ENCODE measurements at regions not wholly inside any gene's neighbourhood (a gene's known extent, or its start where the extent isn't known, plus 50 kb on each side); places are given as distances from the start of the nearest gene placed in this dataset.

- H3K4me3 ChIP-seq, result no peak overlapping the region
- TF ChIP-seq POLR2A (IDR thresholded peaks at IDR 0.05), result no peak
- TF ChIP-seq, protein P1, sequence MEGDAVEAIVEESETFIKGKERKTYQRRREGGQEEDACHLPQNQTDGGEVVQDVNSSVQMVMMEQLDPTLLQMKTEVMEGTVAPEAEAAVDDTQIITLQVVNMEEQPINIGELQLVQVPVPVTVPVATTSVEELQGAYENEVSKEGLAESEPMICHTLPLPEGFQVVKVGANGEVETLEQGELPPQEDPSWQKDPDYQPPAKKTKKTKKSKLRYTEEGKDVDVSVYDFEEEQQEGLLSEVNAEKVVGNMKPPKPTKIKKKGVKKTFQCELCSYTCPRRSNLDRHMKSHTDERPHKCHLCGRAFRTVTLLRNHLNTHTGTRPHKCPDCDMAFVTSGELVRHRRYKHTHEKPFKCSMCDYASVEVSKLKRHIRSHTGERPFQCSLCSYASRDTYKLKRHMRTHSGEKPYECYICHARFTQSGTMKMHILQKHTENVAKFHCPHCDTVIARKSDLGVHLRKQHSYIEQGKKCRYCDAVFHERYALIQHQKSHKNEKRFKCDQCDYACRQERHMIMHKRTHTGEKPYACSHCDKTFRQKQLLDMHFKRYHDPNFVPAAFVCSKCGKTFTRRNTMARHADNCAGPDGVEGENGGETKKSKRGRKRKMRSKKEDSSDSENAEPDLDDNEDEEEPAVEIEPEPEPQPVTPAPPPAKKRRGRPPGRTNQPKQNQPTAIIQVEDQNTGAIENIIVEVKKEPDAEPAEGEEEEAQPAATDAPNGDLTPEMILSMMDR (IDR thresholded peaks at IDR 0.05), result no peak
- no peaks in the 10 kb centered on the region for H3K27me3 ChIP-seq
- intact Hi-C loops (cut with DNase I), result no loop called here
- DNase-seq (no peak), ATAC-seq (no peak)
- no peaks in the 10 kb centered on the region for H3K36me3 ChIP-seq
- H3K4me1 ChIP-seq, result no peaks in the 10 kb centered on the region
- H3K27ac ChIP-seq, result no peak overlapping the region
- 83% methylated on average over 4 of the region's 4 CpGs for WGBS (ENCODE audit: insufficient coverage, low coverage, low lambda C conversion rate, missing lambda C conversion rate)
- H3K9me3 ChIP-seq, result no peaks in the 10 kb centered on the region
Observed at GRCh38 chr2:129667577-129667976, 311.9 kb upstream of the RAB6C start.

- no peaks in the 10 kb centered on the region for H3K36me3 ChIP-seq
- no peaks in the 10 kb centered on the region for H3K27me3 ChIP-seq
- 59% methylated on average over 5 of the region's 5 CpGs for WGBS (ENCODE audit: insufficient coverage, low coverage, low lambda C conversion rate, missing lambda C conversion rate)
- DNase-seq, result no peak
- H3K27ac ChIP-seq, result no peak overlapping the region
- intact Hi-C loops (cut with DNase I), result no loop called here
- no peaks in the 10 kb centered on the region for H3K9me3 ChIP-seq
- no peaks in the 10 kb centered on the region for H3K4me1 ChIP-seq
- ATAC-seq, result no peak
- TF ChIP-seq POLR2A (IDR thresholded peaks at IDR 0.05), result no peak
- TF ChIP-seq, protein P1 (IDR thresholded peaks at IDR 0.05), result no peak
- H3K4me3 ChIP-seq, result no peak overlapping the region
Observed at GRCh38 chr2:129672521-129672920, 306.9 kb upstream of the RAB6C start.

- Histone ChIP-seq H3K4me3 (no peak overlapping the region), H3K9me3 (no peaks in the 10 kb centered on the region), H3K4me1 (no peaks in the 10 kb centered on the region), H3K27ac (no peak overlapping the region), H3K36me3 (no peaks in the 10 kb centered on the region), H3K27me3 (no peaks in the 10 kb centered on the region)
- 52% methylated on average over 5 of the region's 5 CpGs for WGBS (ENCODE audit: insufficient coverage, low coverage, low lambda C conversion rate, missing lambda C conversion rate)
- ATAC-seq (no peak), DNase-seq (no peak)
- intact Hi-C loops (cut with DNase I), result no loop called here
- no peak for TF ChIP-seq POLR2A (IDR thresholded peaks at IDR 0.05)
- TF ChIP-seq, protein P1 (IDR thresholded peaks at IDR 0.05), result no peak
Observed at GRCh38 chr2:129673234-129673633, 306.2 kb upstream of the RAB6C start.

DNA sequence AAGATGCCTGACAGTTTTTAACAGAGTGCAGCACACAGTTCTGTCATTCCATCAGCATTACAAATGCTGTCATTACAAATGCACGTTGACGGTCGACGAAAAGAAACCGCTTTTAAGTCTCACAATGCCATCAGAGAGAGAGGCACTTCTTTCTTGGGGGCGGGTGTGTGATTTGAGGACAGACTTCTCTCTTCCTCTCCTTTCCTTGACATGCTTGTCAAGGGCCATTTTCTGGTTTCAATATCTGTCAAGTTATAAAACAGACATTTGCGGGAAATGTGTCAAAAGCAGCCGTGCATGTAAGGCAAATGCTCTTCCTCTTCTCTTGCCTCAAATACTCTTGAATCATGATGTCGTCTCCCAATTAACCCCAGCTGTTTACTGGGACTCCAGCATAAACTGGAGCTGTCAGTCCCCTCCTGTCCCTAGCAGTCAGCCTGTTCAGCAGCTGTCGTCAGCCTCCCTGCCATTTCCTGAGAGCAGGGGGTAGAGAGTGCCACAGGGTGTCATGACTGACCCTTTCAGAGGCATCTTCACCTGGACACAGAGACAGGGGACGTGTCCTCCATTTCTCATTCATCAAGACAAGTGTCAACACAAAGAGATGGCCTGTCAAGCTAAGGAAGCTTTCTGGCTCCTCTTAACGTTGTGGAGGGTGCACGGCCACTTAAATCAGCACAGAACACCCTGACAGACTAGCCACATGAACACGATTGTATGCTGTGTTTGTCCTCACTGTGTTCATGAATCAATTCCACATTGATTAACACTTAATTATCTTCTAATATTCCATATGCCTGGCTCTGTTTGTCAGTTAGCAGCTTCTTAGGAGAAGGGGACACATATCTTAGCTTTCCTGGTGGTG, 305.4 kb upstream of the RAB6C start:
- H3K4me1 ChIP-seq, result no peaks in the 10 kb centered on the region
- H3K27me3 ChIP-seq, result no peaks in the 10 kb centered on the region
- H3K27ac ChIP-seq, result no peak overlapping the region
- intact Hi-C loops (cut with DNase I), result no loop called here
- DNase-seq (no peak), ATAC-seq (no peak)
- H3K9me3 ChIP-seq, result no peaks in the 10 kb centered on the region
- no peak overlapping the region for H3K4me3 ChIP-seq
- no peaks in the 10 kb centered on the region for H3K36me3 ChIP-seq
- TF ChIP-seq, protein P1 (IDR thresholded peaks at IDR 0.05), result no peak
- no peak for TF ChIP-seq POLR2A (IDR thresholded peaks at IDR 0.05)
- 38% methylated on average over 14 of the region's 14 CpGs for WGBS (ENCODE audit: insufficient coverage, low coverage, low lambda C conversion rate, missing lambda C conversion rate)

Data from right lobe of liver (tissue), 6 donors.